K562 (cell line): ENCODE measurements at regions not wholly inside any gene's neighbourhood (a gene's known extent, or its start where the extent isn't known, plus 50 kb on each side); places are given as distances from the start of the nearest gene placed in this dataset.

ENCODE experiments used
- MYNN ChIP-seq, 2 experiments: sonication (generic); formaldehyde crosslinking in 1 of 2; IDR thresholded peaks; 2 replicates each; pipeline versions ENCODE4 v1.5.0 to v1.6.1; 2016 to 2020; ENCODE audit warnings: antibody characterized with exemption in 1 of 2, missing genetic modification reagents in 1 of 2
- RFX7 ChIP-seq: fragments of 250-450 bp; sonication (Bioruptor Pico); IDR thresholded peaks from 2 replicates; pipeline ENCODE4 v1.5.1; 2021; ENCODE audit warnings: mild to moderate bottlenecking
- SRSF9 ChIP-seq: fragments of 200-400 bp; formaldehyde crosslinking; IDR thresholded peaks from 2 replicates; pipeline ENCODE4 v1.6.1; 2017; ENCODE audit warnings: low read depth, low read length, borderline replicate concordance
- TF ChIP-seq, protein P1 (sequence below): IDR thresholded peaks from 2 replicates; pipeline ENCODE4 v1.6.1; 2016; ENCODE audit warnings: missing genetic modification characterization, missing compliant biosample characterization
- TF ChIP-seq, protein P2 (sequence below): fragments of 250-450 bp; sonication (Bioruptor Pico); IDR thresholded peaks from 2 replicates; pipeline ENCODE4 v1.5.0; 2021; ENCODE audit warnings: mild to moderate bottlenecking, borderline replicate concordance

DNA sequence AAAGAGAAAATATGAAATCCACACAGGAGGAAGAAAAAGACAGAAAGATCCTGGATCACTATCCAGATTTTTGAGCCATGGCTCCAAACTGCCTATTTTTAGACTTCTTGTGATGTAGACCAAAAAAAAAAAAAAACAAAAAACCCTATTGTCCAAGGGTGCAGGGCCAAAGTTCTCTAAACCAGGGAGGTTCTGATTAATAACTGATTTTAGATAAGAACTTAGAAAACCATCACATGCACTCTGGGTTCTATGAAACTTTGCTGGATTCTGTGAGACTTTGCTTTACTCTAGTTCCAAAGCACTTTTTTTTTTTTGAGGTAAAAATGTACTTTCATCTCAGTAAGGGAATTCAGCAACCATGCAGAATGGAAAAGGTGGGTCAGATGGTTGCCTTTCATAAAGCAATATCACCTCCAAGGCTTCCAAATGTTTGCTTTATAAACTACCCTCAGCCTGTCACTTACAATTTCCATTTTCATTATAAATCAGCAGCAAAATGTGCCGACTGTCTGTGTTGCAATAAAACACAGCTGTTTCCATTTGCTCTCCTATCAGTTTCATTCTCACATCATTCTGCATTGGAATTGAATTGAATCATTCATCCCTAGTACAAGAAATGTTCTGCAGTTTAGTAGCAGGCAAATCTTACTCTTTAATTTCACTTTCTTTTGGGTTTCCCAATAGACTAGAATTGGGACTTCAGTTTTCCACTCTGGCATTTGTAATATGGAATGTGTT lies 1584.3 kb upstream of the RAG2 start (continued):
- TF ChIP-seq MYNN (IDR thresholded peaks at IDR 0.05) (no peak), MYNN (CRISPR knock-in tag; IDR thresholded peaks at IDR 0.05) (no peak), RFX7 (CRISPR knock-in tag) (no peak), SRSF9 (no peak)
- TF ChIP-seq, protein P1, sequence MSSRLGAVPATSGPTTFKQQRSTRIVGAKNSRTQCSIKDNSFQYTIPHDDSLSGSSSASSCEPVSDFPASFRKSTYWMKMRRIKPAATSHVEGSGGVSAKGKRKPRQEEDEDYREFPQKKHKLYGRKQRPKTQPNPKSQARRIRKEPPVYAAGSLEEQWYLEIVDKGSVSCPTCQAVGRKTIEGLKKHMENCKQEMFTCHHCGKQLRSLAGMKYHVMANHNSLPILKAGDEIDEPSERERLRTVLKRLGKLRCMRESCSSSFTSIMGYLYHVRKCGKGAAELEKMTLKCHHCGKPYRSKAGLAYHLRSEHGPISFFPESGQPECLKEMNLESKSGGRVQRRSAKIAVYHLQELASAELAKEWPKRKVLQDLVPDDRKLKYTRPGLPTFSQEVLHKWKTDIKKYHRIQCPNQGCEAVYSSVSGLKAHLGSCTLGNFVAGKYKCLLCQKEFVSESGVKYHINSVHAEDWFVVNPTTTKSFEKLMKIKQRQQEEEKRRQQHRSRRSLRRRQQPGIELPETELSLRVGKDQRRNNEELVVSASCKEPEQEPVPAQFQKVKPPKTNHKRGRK (tag), result no peak
- TF ChIP-seq, protein P2, sequence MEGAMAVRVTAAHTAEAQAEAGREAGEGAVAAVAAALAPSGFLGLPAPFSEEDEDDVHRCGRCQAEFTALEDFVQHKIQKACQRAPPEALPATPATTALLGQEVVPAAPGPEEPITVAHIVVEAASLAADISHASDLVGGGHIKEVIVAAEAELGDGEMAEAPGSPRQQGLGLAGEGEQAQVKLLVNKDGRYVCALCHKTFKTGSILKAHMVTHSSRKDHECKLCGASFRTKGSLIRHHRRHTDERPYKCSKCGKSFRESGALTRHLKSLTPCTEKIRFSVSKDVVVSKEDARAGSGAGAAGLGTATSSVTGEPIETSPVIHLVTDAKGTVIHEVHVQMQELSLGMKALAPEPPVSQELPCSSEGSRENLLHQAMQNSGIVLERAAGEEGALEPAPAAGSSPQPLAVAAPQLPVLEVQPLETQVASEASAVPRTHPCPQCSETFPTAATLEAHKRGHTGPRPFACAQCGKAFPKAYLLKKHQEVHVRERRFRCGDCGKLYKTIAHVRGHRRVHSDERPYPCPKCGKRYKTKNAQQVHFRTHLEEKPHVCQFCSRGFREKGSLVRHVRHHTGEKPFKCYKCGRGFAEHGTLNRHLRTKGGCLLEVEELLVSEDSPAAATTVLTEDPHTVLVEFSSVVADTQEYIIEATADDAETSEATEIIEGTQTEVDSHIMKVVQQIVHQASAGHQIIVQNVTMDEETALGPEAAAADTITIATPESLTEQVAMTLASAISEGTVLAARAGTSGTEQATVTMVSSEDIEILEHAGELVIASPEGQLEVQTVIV (CRISPR knock-in tag), result no peak
